ENCODE measurements at regions not wholly inside any gene's neighbourhood (a gene's known extent, or its start where the extent isn't known, plus 50 kb on each side); places are given as distances from the start of the nearest gene placed in this dataset.
"Not testable (repeated sequence)": the region's sequence is repeated elsewhere in the genome, so short reads cannot be mapped to it uniquely, and the experiment has no call there.

DNA sequence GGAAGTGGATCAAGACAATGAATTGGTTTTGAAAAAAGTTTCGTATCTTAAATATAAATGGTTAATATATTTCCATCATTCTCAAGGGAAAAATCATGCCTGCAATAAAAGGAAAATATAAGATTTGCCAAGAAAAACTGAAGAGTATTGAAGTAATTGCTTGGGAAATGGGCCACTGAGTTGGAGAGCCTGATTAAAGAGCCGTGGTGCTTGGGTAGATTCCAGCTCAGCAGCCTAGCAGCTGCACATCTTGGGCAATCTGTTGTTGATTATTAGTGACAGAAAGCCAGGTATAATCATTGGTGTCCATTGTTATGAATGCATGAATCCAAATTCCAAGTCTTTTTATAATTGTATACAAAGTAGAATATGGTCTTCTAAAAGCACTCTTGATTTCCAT is 800.9 kb upstream of the CHORDC1 start:
- intact Hi-C loops (cut with DNase I), result no loop called here
- no peak for TF ChIP-seq POLR2A (IDR thresholded peaks at IDR 0.05)
- TF ChIP-seq, protein P1, sequence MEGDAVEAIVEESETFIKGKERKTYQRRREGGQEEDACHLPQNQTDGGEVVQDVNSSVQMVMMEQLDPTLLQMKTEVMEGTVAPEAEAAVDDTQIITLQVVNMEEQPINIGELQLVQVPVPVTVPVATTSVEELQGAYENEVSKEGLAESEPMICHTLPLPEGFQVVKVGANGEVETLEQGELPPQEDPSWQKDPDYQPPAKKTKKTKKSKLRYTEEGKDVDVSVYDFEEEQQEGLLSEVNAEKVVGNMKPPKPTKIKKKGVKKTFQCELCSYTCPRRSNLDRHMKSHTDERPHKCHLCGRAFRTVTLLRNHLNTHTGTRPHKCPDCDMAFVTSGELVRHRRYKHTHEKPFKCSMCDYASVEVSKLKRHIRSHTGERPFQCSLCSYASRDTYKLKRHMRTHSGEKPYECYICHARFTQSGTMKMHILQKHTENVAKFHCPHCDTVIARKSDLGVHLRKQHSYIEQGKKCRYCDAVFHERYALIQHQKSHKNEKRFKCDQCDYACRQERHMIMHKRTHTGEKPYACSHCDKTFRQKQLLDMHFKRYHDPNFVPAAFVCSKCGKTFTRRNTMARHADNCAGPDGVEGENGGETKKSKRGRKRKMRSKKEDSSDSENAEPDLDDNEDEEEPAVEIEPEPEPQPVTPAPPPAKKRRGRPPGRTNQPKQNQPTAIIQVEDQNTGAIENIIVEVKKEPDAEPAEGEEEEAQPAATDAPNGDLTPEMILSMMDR (IDR thresholded peaks at IDR 0.05), result no peak
- 33 to 46% methylated on average over 2 of the region's 2 CpGs for WGBS, 2 donors
- Histone ChIP-seq H3K27me3 (no peaks in the 10 kb centered on the region), H3K9me3 (no peaks in the 10 kb centered on the region), H3K36me3 (replicated peaks in 1 of 2; ENCODE audit: insufficient read depth in 1 of 2, low read depth in 2 of 2) (no peaks in the 10 kb centered on the region), H3K27ac (no peak overlapping the region), H3K4me3 (no peak overlapping the region), H3K4me1 (no peaks in the 10 kb centered on the region)
- DNase-seq (no peak), ATAC-seq (no peak)

DNA sequence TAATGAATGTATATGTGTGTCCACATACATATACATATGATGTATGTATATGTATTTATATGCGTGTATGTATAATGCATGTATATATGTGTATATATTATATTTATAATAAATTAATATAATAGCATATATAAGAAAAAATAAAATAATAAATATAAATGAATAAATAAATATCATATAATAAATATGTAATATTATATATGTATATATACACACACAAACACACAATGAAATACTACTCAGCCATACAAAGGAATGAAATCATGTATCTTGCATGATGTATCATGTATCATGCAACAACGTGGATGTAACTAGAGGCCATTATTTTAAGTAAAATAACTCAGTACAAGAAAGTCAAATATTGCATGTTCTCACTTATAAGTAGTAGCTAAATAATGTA is 788.7 kb upstream of the CHORDC1 start:
- TF ChIP-seq POLR2A (IDR thresholded peaks at IDR 0.05), result no peak
- TF ChIP-seq, protein P1 (IDR thresholded peaks at IDR 0.05), result no peak
- H3K4me1 ChIP-seq, result no peaks in the 10 kb centered on the region
- no peak overlapping the region for H3K27ac ChIP-seq
- DNase-seq (no peak), ATAC-seq (no peak)
- H3K36me3 ChIP-seq (replicated peaks in 1 of 2; ENCODE audit: insufficient read depth in 1 of 2, low read depth in 2 of 2), result no peaks in the 10 kb centered on the region
- WGBS, 2 donors, result 64 to 66% methylated on average over 2 of the region's 2 CpGs
- H3K9me3 ChIP-seq, result no peaks in the 10 kb centered on the region
- no peak overlapping the region for H3K4me3 ChIP-seq
- intact Hi-C loops (cut with DNase I), result no loop called here
- no peaks in the 10 kb centered on the region for H3K27me3 ChIP-seq

DNA sequence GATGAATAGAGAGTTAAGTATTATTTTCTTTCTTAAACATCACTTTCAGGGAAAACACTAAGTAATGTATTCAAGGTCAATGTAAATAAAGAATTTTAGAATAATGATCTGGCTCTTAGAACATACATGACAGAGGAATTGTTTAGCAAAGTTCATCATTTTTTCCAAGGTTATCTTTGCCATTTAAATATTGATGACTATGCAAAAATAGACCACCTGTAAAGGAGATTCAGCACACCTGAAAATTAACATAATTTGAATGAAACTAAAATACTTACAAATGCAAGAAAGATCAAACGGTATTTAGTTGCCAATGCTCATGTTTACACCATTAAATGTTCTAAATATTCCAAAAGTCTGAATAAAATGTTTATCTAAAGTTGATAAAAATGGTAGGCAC is 782.6 kb upstream of the CHORDC1 start:
- no peaks in the 10 kb centered on the region for H3K27me3 ChIP-seq
- H3K36me3 ChIP-seq (replicated peaks in 1 of 2; ENCODE audit: insufficient read depth in 1 of 2, low read depth in 2 of 2), result no peaks in the 10 kb centered on the region
- TF ChIP-seq POLR2A (IDR thresholded peaks at IDR 0.05), result no peak
- TF ChIP-seq, protein P1 (IDR thresholded peaks at IDR 0.05), result no peak
- no peak overlapping the region for H3K27ac ChIP-seq
- no peak for DNase-seq
- 32 to 37% methylated on average over 1 of the region's 1 CpG for WGBS, 2 donors
- H3K4me3 ChIP-seq, result no peak overlapping the region
- H3K4me1 ChIP-seq, result no peaks in the 10 kb centered on the region
- intact Hi-C loops (cut with DNase I), result no loop called here
- no peaks in the 10 kb centered on the region for H3K9me3 ChIP-seq
- ATAC-seq, result no peak

DNA sequence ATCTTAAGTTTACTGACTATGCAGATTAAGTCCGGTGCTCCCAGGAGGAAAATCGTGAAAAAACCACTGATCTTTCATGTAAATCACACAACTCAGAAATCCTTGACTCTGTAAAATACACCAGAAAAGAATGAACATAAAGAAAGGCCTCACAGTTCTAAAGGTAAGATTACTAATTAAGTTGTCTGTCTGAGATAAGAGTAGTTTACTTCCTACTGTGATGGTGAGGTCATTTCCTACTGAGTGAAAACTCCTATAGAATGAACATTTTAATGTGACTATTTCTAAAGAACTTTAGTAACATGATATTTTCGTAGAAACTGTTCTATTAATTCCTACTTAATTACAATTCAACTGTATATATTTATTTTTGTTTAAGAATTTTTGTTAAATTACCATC is 774.4 kb upstream of the CHORDC1 start:
- H3K4me3 ChIP-seq, result no peak overlapping the region
- H3K36me3 ChIP-seq (replicated peaks in 1 of 2; ENCODE audit: insufficient read depth in 1 of 2, low read depth in 2 of 2), result no peaks in the 10 kb centered on the region
- intact Hi-C loops (cut with DNase I), result no loop called here
- H3K27me3 ChIP-seq, result no peaks in the 10 kb centered on the region
- TF ChIP-seq, protein P1 (IDR thresholded peaks at IDR 0.05), result no peak
- TF ChIP-seq POLR2A (IDR thresholded peaks at IDR 0.05), result no peak
- ATAC-seq (no peak), DNase-seq (no peak)
- no peaks in the 10 kb centered on the region for H3K9me3 ChIP-seq
- H3K4me1 ChIP-seq, result no peaks in the 10 kb centered on the region
- WGBS, 2 donors, result 37 to 43% methylated on average over 3 of the region's 3 CpGs
- H3K27ac ChIP-seq, result no peak overlapping the region

DNA sequence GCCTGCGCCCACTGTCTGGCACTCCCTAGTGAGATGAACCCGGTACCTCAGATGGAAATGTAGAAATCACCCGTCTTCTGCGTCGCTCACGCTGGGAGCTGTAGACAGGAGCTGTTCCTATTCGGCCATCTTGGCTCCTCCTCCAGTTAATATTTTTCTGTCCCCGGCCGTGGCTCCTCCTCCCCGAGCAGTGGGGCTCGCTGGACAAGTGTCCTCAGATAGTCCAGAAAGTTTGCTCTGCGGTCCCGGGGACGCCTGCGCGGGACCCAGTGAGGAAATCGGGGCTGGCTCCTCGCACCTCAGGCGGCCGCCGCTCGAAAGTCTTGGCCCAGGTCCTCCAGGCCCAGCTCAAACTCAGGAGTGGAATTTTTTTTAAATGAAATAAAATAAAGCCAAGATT is 749.3 kb upstream of the CHORDC1 start:
- H3K36me3 ChIP-seq (replicated peaks in 1 of 2; ENCODE audit: insufficient read depth in 1 of 2, low read depth in 2 of 2); H3K27ac ChIP-seq; H3K4me3 ChIP-seq; H3K9me3 ChIP-seq; DNase-seq; H3K27me3 ChIP-seq; H3K4me1 ChIP-seq; intact Hi-C loops (cut with DNase I): not testable (repeated sequence)
- ATAC-seq, result peak; percentile 70
- WGBS, 2 donors, result 80 to 83% methylated on average over 14 to 21 of the region's 22 CpGs

All from body of pancreas (tissue), 4 donors.